GM12878 (cell line): ENCODE measurements at regions not wholly inside any gene's neighbourhood (a gene's known extent, or its start where the extent isn't known, plus 50 kb on each side); places are given as distances from the start of the nearest gene placed in this dataset.
"Not testable (repeated sequence)": the region's sequence is repeated elsewhere in the genome, so short reads cannot be mapped to it uniquely, and the experiment has no call there.

Source experiments
- ATAC-seq: fragments of 200-7000 bp; cut with Tn5 transposase; 3 replicates; pipeline ENCODE4 v1.9.1; 2020; ENCODE audit warnings: mild to moderate bottlenecking, moderate library complexity
- BruUV-seq: library from RNA; stranded (reverse); fragments of 400-500 nt; replicated peaks from 2 replicates; lab custom pipeline; 2021; lab: Mats Ljungman, UMichigan
- CTCF ChIA-PET: fragments of 300-600 bp; sonication (Branson Sonifier 250); formaldehyde crosslinking; extraction: SDS; loops from one replicate; lab custom pipeline; 2021; ENCODE audit warnings: inconsistent platforms; lab: Yijun Ruan, JAX
- POLR2A ChIA-PET: fragments of 350-600 bp; formaldehyde crosslinking; extraction: SDS; loops from one replicate; lab custom pipeline; 2021; ENCODE audit warnings: inconsistent platforms; lab: Charles Lee
- RAD21 ChIA-PET: fragments of 300-600 bp; sonication (Branson Sonifier 250); formaldehyde crosslinking; loops from one replicate; lab custom pipeline; 2023; ENCODE audit warnings: antibody characterized with exemption; ENCODE audit not compliant: unreplicated experiment; lab: Charles Lee
- SMC1A ChIA-PET: fragments of 300-600 bp; sonication (Branson Sonifier 250); formaldehyde crosslinking; loops from one replicate; lab custom pipeline; 2023; ENCODE audit not compliant: unreplicated experiment, uncharacterized antibody; lab: Charles Lee
- DNase-seq: peaks from one replicate; pipeline ENCODE4 v3.0.0-alpha.2; 2011; ENCODE audit warnings: low read depth, low spot score
- FAIRE-seq: peaks from 3 replicates; lab custom pipeline; 2011; peaks lifted over from hg19 to GRCh38; lab: Jason Lieb, UNC
- H2AFZ ChIP-seq: 2 replicates; pipeline ENCODE4 v1.6.0; 2011; ENCODE audit warnings: low read depth, low read length, control low read depth; ENCODE audit not compliant: control insufficient read depth
- H3K27ac ChIP-seq: 2 replicates; pipeline ENCODE4 v1.5.1; 2011; ENCODE audit warnings: control low read depth; ENCODE audit not compliant: control insufficient read depth, insufficient read depth
- H3K27me3 ChIP-seq, 2 experiments: replicated peaks in 1 of 2; 2 replicates each; pipeline versions ENCODE4 v1.6.0 to v1.6.1; 2011; ENCODE audit warnings: low read length in 1 of 2; ENCODE audit not compliant: control insufficient read depth in 2 of 2, insufficient read depth in 2 of 2
- H3K36me3 ChIP-seq, 2 experiments: 2 replicates each; pipeline ENCODE4 v1.5.1; 2011; ENCODE audit warnings: low read length in 1 of 2; ENCODE audit not compliant: control insufficient read depth in 2 of 2, insufficient read depth in 2 of 2
- H3K4me1 ChIP-seq: 2 replicates; pipeline ENCODE4 v1.6.1; 2011; ENCODE audit warnings: mild to moderate bottlenecking, low read length, moderate library complexity, mixed read lengths; ENCODE audit not compliant: control insufficient read depth, insufficient read depth
- H3K4me2 ChIP-seq: 2 replicates; pipeline ENCODE4 v1.6.0; 2011; ENCODE audit warnings: control low read depth; ENCODE audit not compliant: control insufficient read depth, insufficient read depth
- H3K4me3 ChIP-seq: fragments of 200-600 bp; sonication (generic); 2 replicates; pipeline ENCODE4 v1.5.1; 2016
- H3K79me2 ChIP-seq: 2 replicates; pipeline ENCODE4 v1.6.0; 2011; ENCODE audit warnings: low read length; ENCODE audit not compliant: control insufficient read depth, insufficient read depth
- H3K9ac ChIP-seq: 2 replicates; pipeline ENCODE4 v1.8.0; 2011; ENCODE audit warnings: low read length, control low read depth, mixed read lengths; ENCODE audit not compliant: control insufficient read depth, insufficient read depth
- H3K9me3 ChIP-seq: replicated peaks from 3 replicates; pipeline ENCODE4 v1.5.1; 2011; ENCODE audit warnings: mild to moderate bottlenecking, low read length; ENCODE audit not compliant: control insufficient read depth, insufficient read depth
- H4K20me1 ChIP-seq: 2 replicates; pipeline ENCODE4 v1.6.0; 2011; ENCODE audit not compliant: control insufficient read depth, insufficient read depth
- ATF7 ChIP-seq: fragments of 450-650 bp; IDR thresholded peaks from 2 replicates; pipeline ENCODE4 v1.6.1; 2016; ENCODE audit warnings: low read depth, mild to moderate bottlenecking
- CEBPB ChIP-seq, 2 experiments: fragments of 150-350 bp in 1 of 2; IDR thresholded peaks; 2 replicates each; pipeline ENCODE4 v1.6.1; 2012 to 2014; ENCODE audit warnings: low read depth in 2 of 2, low read length in 2 of 2, borderline replicate concordance in 1 of 2, inconsistent platforms in 1 of 2
- CEBPZ ChIP-seq: fragments of 150-350 bp; IDR thresholded peaks from 2 replicates; pipeline ENCODE4 v1.6.1; 2016; ENCODE audit warnings: low read depth, low read length
- NR2C2 ChIP-seq: IDR thresholded peaks from 2 replicates; pipeline ENCODE4 v1.6.1; 2011; ENCODE audit warnings: borderline replicate concordance, low read depth; ENCODE audit not compliant: control insufficient read depth, insufficient read length
- RELA ChIP-seq: fragments of 450-650 bp; IDR thresholded peaks from 2 replicates; pipeline ENCODE4 v1.8.0; 2014; ENCODE audit warnings: borderline replicate concordance; ENCODE audit not compliant: partially characterized antibody
- SMC3 ChIP-seq: IDR thresholded peaks from 2 replicates; pipeline ENCODE4 v1.6.1; 2011; ENCODE audit warnings: low read length, improper control_type of control experiment, borderline replicate concordance
- SUZ12 ChIP-seq: fragments of 200-600 bp; sonication (generic); IDR thresholded peaks from one replicate; pipeline ENCODE4 v1.6.1; 2018; ENCODE audit warnings: antibody characterized with exemption, mild to moderate bottlenecking; ENCODE audit not compliant: unreplicated experiment
- TCF3 ChIP-seq: IDR thresholded peaks from 2 replicates; pipeline ENCODE4 v1.6.1; 2012; ENCODE audit warnings: low read depth, mild to moderate bottlenecking, low read length, borderline replicate concordance; ENCODE audit not compliant: insufficient read depth
- WRNIP1 ChIP-seq: IDR thresholded peaks from 2 replicates; pipeline ENCODE4 v1.6.1; 2011; ENCODE audit warnings: low read depth, low read length, improper control_type of control experiment, borderline replicate concordance
- WGBS: methylation state at CpG from one replicate; pipeline ENCODE4 v1.1.6; 2016; ENCODE audit warnings: low lambda C conversion rate; ENCODE audit not compliant: insufficient replicate concordance, insufficient coverage; ENCODE audit errors: missing lambda C conversion rate; 5-methylcytosine and 5-hydroxymethylcytosine counted together
- in situ Hi-C: fragments of 300-500 bp; cut with MboI; formaldehyde crosslinking; loops from 9 replicates; pipeline ENCODE4 v1.14.3; 2018; ENCODE audit warnings: mixed read lengths
- intact Hi-C: fragments of 100-400 bp; cut with micrococcal nuclease; formaldehyde crosslinking; loops from one replicate; pipeline ENCODE4 v1.14.2; 2022; ENCODE audit not compliant: unreplicated experiment

- RAD21 ChIA-PET, CTCF ChIA-PET, H3K9me3 ChIP-seq, POLR2A ChIA-PET, H3K27ac ChIP-seq, H3K4me1 ChIP-seq, intact Hi-C loops, H3K79me2 ChIP-seq, H4K20me1 ChIP-seq, H2AFZ ChIP-seq, H3K27me3 ChIP-seq, H3K9ac ChIP-seq, H3K36me3 ChIP-seq, H3K4me2 ChIP-seq, ATAC-seq, DNase-seq, BruUV-seq, FAIRE-seq, in situ Hi-C loops, H3K4me3 ChIP-seq: not testable (repeated sequence)
- SMC1A ChIA-PET = interaction anchor here (0.6 to 0.9 kb wide), 2 partner anchors 39 to 1496 kb away, joined by 3 read pairs; no protein-coding TSS in a partner anchor
- WGBS = 33% methylated on average over 5 of the region's 5 CpGs
These were observed 101.5 kb upstream of the RHOBTB1 start for GRCh38 chr10:61045480-61045879.

GRCh38 chr10:61042533-61042932, 98.5 kb upstream of the RHOBTB1 start:
- in situ Hi-C loops = no loop called here
- RAD21 ChIA-PET = no interaction called here

More at GRCh38 chr10:61042533-61042932, 98.5 kb upstream of the RHOBTB1 start:
- no peak for ATAC-seq
- ChIA-PET SMC1A (no interaction called here), POLR2A (no interaction called here), CTCF (no interaction called here)
- Histone ChIP-seq H3K36me3 (no peaks in the 10 kb centered on the region), H4K20me1 (no peaks in the 10 kb centered on the region), H3K4me2 (no peak overlapping the region), H3K4me3 (no peak overlapping the region), H3K9me3 (no peaks in the 10 kb centered on the region), H3K79me2 (no peaks in the 10 kb centered on the region), H2AFZ (no peak overlapping the region), H3K27me3 (no peaks in the 10 kb centered on the region), H3K27ac (no peak overlapping the region), H3K9ac (no peak overlapping the region), H3K4me1 (no peaks in the 10 kb centered on the region)
- no peak for DNase-seq
- BruUV-seq = no TSS peak
- no peak for TF ChIP-seq TCF3
- TF ChIP-seq CEBPB (IDR thresholded peaks at IDR 0.05; ENCODE audit: borderline replicate concordance in 1 of 2, low read depth in 2 of 2, low read length in 2 of 2) = no peak
- no peak for TF ChIP-seq NR2C2
- no peak for TF ChIP-seq CEBPZ
- no peak for TF ChIP-seq ATF7
- no peak for TF ChIP-seq SUZ12
- TF ChIP-seq RELA = no peak
- no peak for TF ChIP-seq SMC3
- TF ChIP-seq WRNIP1 = no peak
- intact Hi-C loops = no loop called here
- FAIRE-seq = no peak
